Tibial nerve (tissue), 3 donors: ENCODE measurements at regions not wholly inside any gene's neighbourhood (a gene's known extent, or its start where the extent isn't known, plus 50 kb on each side); places are given as distances from the start of the nearest gene placed in this dataset.

ENCODE experiments used
- CTCF ChIP-seq, 5 experiments: fragments of 200-600 bp in 3 of 5; fragments of 450-650 bp in 2 of 5; sonication (generic) in 3 of 5; IDR thresholded peaks; one replicate each; pipeline ENCODE4 v1.5.1; 2016 to 2019; ENCODE audit warnings: antibody characterized with exemption in 5 of 5, mild to moderate bottlenecking in 3 of 5, moderate library complexity in 2 of 5
- POLR2A ChIP-seq, 2 donors: fragments of 450-650 bp; IDR thresholded peaks; one replicate each; pipeline ENCODE4 v1.6.1; 2017; ENCODE audit warnings: antibody characterized with exemption in 2 of 2, mild to moderate bottlenecking in 2 of 2, moderate library complexity in 2 of 2

GRCh38 chr16:9599415-9600120 lies 508.1 kb downstream of the HAPSTR1 start:
- TF ChIP-seq CTCF (IDR thresholded peaks at IDR 0.05) (no peak), POLR2A (IDR thresholded peaks at IDR 0.05) (no peak)
